Activated CD8-positive, alpha-beta memory T cell treated with anti-CD3 and anti-CD28 coated beads for 4 hours (primary cell): ENCODE measurements at regions not wholly inside any gene's neighbourhood (a gene's known extent, or its start where the extent isn't known, plus 50 kb on each side); places are given as distances from the start of the nearest gene placed in this dataset.
A peak's percentile ranks its signal among the peaks of the same experiment; 100 is the strongest.

ENCODE experiments used
- DNase-seq, 2 donors: peaks; one replicate each; pipeline ENCODE4 v3.0.0-alpha.2; 2020; ENCODE audit warnings: low read depth in 2 of 2

GRCh38 chr9:38227656-38228055 is 158.6 kb upstream of the SHB start:
- DNase-seq = no peak

GRCh38 chr9:38227061-38227540 is 158.1 kb upstream of the SHB start:
- DNase-seq = peak; percentile 32 to 33

GRCh38 chr9:38226491-38226951 is 157.5 kb upstream of the SHB start:
- no peak for DNase-seq

- DNase-seq = no peak
Observed at GRCh38 chr9:38224941-38225340, 155.9 kb upstream of the SHB start.

- DNase-seq = no peak
Observed at GRCh38 chr9:38216572-38216971, 147.5 kb upstream of the SHB start.

GRCh38 chr9:38215465-38215864 is 146.4 kb upstream of the SHB start:
- no peak for DNase-seq

- DNase-seq = no peak
Observed at GRCh38 chr9:38214432-38214831, 145.4 kb upstream of the SHB start.

GRCh38 chr9:38213631-38214299 is 144.7 kb upstream of the SHB start:
- DNase-seq = no peak

GRCh38 chr9:38212016-38212415 is 143.0 kb upstream of the SHB start:
- DNase-seq = no peak

GRCh38 chr9:38211002-38211401 is 142.0 kb upstream of the SHB start:
- DNase-seq = no peak

GRCh38 chr9:38208206-38208901 is 139.3 kb upstream of the SHB start:
- no peak for DNase-seq

- no peak for DNase-seq
Observed at GRCh38 chr9:38207247-38207778, 138.3 kb upstream of the SHB start.

GRCh38 chr9:38205279-38205678 is 136.3 kb upstream of the SHB start:
- no peak for DNase-seq

- no peak for DNase-seq
Observed at GRCh38 chr9:38202336-38202938, 133.4 kb upstream of the SHB start.

- no peak for DNase-seq
Observed at GRCh38 chr9:38201844-38202243, 132.8 kb upstream of the SHB start.

- DNase-seq = no peak
Observed at GRCh38 chr9:38200431-38200830, 131.4 kb upstream of the SHB start.

- no peak for DNase-seq
Observed at GRCh38 chr9:38198140-38198539, 129.1 kb upstream of the SHB start.

- DNase-seq = no peak
Observed at GRCh38 chr9:38196714-38197113, 127.7 kb upstream of the SHB start.

GRCh38 chr9:38195737-38196161 is 126.7 kb upstream of the SHB start:
- DNase-seq = no peak

GRCh38 chr9:38194870-38195269 is 125.8 kb upstream of the SHB start:
- DNase-seq = no peak

- no peak for DNase-seq
Observed at GRCh38 chr9:38192731-38193265, 123.8 kb upstream of the SHB start.

- DNase-seq = no peak
Observed at GRCh38 chr9:38186404-38187115, 117.5 kb upstream of the SHB start.
